Transverse colon (tissue), 3 donors: ENCODE measurements at regions not wholly inside any gene's neighbourhood (a gene's known extent, or its start where the extent isn't known, plus 50 kb on each side); places are given as distances from the start of the nearest gene placed in this dataset.

Experiments
- EP300 ChIP-seq: sonication (generic); formaldehyde crosslinking; IDR thresholded peaks from one replicate; pipeline ENCODE4 v1.6.1; 2017; ENCODE audit warnings: antibody characterized with exemption, low read depth
- TF ChIP-seq, protein P1 (sequence below), 5 experiments: fragments of 200-600 bp in 3 of 5; fragments of 450-650 bp in 2 of 5; sonication (generic) in 3 of 5; IDR thresholded peaks; 1 replicate in 2 of 5; 2 replicates in 3 of 5; pipeline ENCODE4 v1.5.1; 2016 to 2017; ENCODE audit warnings: antibody characterized with exemption in 5 of 5, inconsistent platforms in 3 of 5, mild to moderate bottlenecking in 2 of 5, moderate library complexity in 1 of 5

DNA sequence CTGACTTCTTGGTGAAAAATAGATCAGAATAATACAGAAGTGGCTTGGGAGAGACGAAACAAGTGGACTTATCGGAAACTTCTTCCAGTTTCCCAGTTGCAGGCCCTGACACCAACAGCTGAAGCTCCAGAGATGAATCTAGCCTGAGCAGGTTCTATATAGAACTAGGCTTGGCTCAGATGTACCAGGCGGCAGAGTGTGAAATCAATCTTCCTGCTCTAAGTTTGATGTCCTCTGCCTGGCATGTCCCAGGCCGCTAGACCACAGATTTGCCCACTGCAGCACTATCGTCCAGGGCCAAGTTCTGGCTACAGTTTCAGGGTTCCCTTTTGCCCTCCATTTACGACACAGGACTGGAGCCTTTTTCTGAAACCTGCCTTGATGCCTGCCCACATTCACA is 91.3 kb upstream of the PLEKHA5 start:
- TF ChIP-seq, protein P1, sequence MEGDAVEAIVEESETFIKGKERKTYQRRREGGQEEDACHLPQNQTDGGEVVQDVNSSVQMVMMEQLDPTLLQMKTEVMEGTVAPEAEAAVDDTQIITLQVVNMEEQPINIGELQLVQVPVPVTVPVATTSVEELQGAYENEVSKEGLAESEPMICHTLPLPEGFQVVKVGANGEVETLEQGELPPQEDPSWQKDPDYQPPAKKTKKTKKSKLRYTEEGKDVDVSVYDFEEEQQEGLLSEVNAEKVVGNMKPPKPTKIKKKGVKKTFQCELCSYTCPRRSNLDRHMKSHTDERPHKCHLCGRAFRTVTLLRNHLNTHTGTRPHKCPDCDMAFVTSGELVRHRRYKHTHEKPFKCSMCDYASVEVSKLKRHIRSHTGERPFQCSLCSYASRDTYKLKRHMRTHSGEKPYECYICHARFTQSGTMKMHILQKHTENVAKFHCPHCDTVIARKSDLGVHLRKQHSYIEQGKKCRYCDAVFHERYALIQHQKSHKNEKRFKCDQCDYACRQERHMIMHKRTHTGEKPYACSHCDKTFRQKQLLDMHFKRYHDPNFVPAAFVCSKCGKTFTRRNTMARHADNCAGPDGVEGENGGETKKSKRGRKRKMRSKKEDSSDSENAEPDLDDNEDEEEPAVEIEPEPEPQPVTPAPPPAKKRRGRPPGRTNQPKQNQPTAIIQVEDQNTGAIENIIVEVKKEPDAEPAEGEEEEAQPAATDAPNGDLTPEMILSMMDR (IDR thresholded peaks at IDR 0.05) = no peak
- TF ChIP-seq EP300 = no peak
